ENCODE measurements at regions not wholly inside any gene's neighbourhood (a gene's known extent, or its start where the extent isn't known, plus 50 kb on each side); places are given as distances from the start of the nearest gene placed in this dataset.

- no peak for DNase-seq (ENCODE audit: extremely low spot score)
- H3K4me3 ChIP-seq: no peak overlapping the region
- H3K4me1 ChIP-seq: no peaks in the 10 kb centered on the region
- WGBS: 91% methylated on average over 4 of the region's 4 CpGs
- intact Hi-C loops (cut with DNase I): no loop called here
- no peaks in the 10 kb centered on the region for H3K36me3 ChIP-seq
- no peak for TF ChIP-seq POLR2AphosphoS5 (IDR thresholded peaks at IDR 0.05)
- no peak for TF ChIP-seq CTCF (IDR thresholded peaks at IDR 0.05)
- TF ChIP-seq EP300 (IDR thresholded peaks at IDR 0.05): no peak
- no peak overlapping the region for H3K27ac ChIP-seq (replicated peaks in 1 of 4)
- peaks cover 0 to 4% (median 0%) of the 10 kb centered on the region in 4 donors for H3K9me3 ChIP-seq
- H3K27me3 ChIP-seq: peaks cover 0 to 11% (median 0%) of the 10 kb centered on the region in 4 donors
Measured at GRCh38 chr1:63032171-63032570, 248.2 kb downstream of the ATG4C start.

- TF ChIP-seq POLR2AphosphoS5 (IDR thresholded peaks at IDR 0.05) (no peak), EP300 (IDR thresholded peaks at IDR 0.05) (no peak), POLR2A (IDR thresholded peaks at IDR 0.05; ENCODE audit: low read depth) (no peak), CTCF (IDR thresholded peaks at IDR 0.05) (no peak)
- H3K4me1 ChIP-seq: no peaks in the 10 kb centered on the region
- intact Hi-C loops (cut with DNase I): no loop called here
- H3K36me3 ChIP-seq: no peaks in the 10 kb centered on the region
- H3K4me3 ChIP-seq: no peak overlapping the region
- WGBS: 83% methylated on average over 2 of the region's 2 CpGs
- peaks cover 0 to 11% (median 0%) of the 10 kb centered on the region in 4 donors for H3K27me3 ChIP-seq
- DNase-seq (ENCODE audit: extremely low spot score): no peak
- H3K27ac ChIP-seq (replicated peaks in 1 of 4): no peak overlapping the region
- H3K9me3 ChIP-seq: peaks cover 0 to 4% (median 0%) of the 10 kb centered on the region in 4 donors
Measured at GRCh38 chr1:63033211-63033610, 249.3 kb downstream of the ATG4C start.

GRCh38 chr1:63034256-63034655 lies 250.3 kb downstream of the ATG4C start:
- no peaks in the 10 kb centered on the region for H3K4me1 ChIP-seq
- H3K27me3 ChIP-seq: peaks cover 0 to 6% (median 0%) of the 10 kb centered on the region in 4 donors
- no peak for DNase-seq (ENCODE audit: extremely low spot score)
- TF ChIP-seq POLR2A (IDR thresholded peaks at IDR 0.05; ENCODE audit: low read depth) (no peak), POLR2AphosphoS5 (IDR thresholded peaks at IDR 0.05) (no peak), CTCF (IDR thresholded peaks at IDR 0.05) (no peak), EP300 (IDR thresholded peaks at IDR 0.05) (no peak)
- intact Hi-C loops (cut with DNase I): no loop called here
- no peaks in the 10 kb centered on the region for H3K36me3 ChIP-seq
- no peak overlapping the region for H3K27ac ChIP-seq (replicated peaks in 1 of 4)
- H3K9me3 ChIP-seq: peaks cover 0 to 4% (median 0%) of the 10 kb centered on the region in 4 donors
- H3K4me3 ChIP-seq: no peak overlapping the region

GRCh38 chr1:63038586-63038985 lies 254.7 kb downstream of the ATG4C start:
- H3K4me1 ChIP-seq: no peaks in the 10 kb centered on the region
- no peak overlapping the region for H3K27ac ChIP-seq (replicated peaks in 1 of 4)
- 80% methylated on average over 5 of the region's 5 CpGs for WGBS
- H3K9me3 ChIP-seq: no peaks in the 10 kb centered on the region
- no peaks in the 10 kb centered on the region for H3K27me3 ChIP-seq
- TF ChIP-seq POLR2AphosphoS5 (IDR thresholded peaks at IDR 0.05): no peak
- TF ChIP-seq CTCF (IDR thresholded peaks at IDR 0.05): no peak
- TF ChIP-seq EP300 (IDR thresholded peaks at IDR 0.05): no peak
- no peak for TF ChIP-seq POLR2A (IDR thresholded peaks at IDR 0.05; ENCODE audit: low read depth)
- H3K36me3 ChIP-seq: no peaks in the 10 kb centered on the region
- DNase-seq (ENCODE audit: extremely low spot score): no peak
- no peak overlapping the region for H3K4me3 ChIP-seq
- intact Hi-C loops (cut with DNase I): no loop called here

GRCh38 chr1:63041660-63042059 lies 257.7 kb downstream of the ATG4C start:
- TF ChIP-seq CTCF (IDR thresholded peaks at IDR 0.05): no peak
- H3K27me3 ChIP-seq: no peaks in the 10 kb centered on the region
- H3K36me3 ChIP-seq: no peaks in the 10 kb centered on the region
- no peaks in the 10 kb centered on the region for H3K9me3 ChIP-seq
- intact Hi-C loops (cut with DNase I): no loop called here
- no peaks in the 10 kb centered on the region for H3K4me1 ChIP-seq
- no peak overlapping the region for H3K27ac ChIP-seq (replicated peaks in 1 of 4)
- WGBS: 93% methylated on average over 3 of the region's 3 CpGs
- no peak overlapping the region for H3K4me3 ChIP-seq
- no peak for DNase-seq (ENCODE audit: extremely low spot score)
